DMS53 (cell line): ENCODE measurements at regions not wholly inside any gene's neighbourhood (a gene's known extent, or its start where the extent isn't known, plus 50 kb on each side); places are given as distances from the start of the nearest gene placed in this dataset.
A peak's percentile ranks its signal among the peaks of the same experiment; 100 is the strongest.

Source experiments
- DNase-seq: peaks from one replicate; lab custom pipeline; 2025; lab: John Stamatoyannopoulos, UW

- no peak for DNase-seq
Measured at GRCh38 chr6:168228676-168229367, 90.8 kb downstream of the DACT2 start.

GRCh38 chr6:168227840-168228239, 91.7 kb downstream of the DACT2 start:
- no peak for DNase-seq

- no peak for DNase-seq
Measured at GRCh38 chr6:168226902-168227318, 92.7 kb downstream of the DACT2 start.

- no peak for DNase-seq
Measured at GRCh38 chr6:168226061-168226752, 93.4 kb downstream of the DACT2 start.

- DNase-seq, result no peak
Measured at GRCh38 chr6:168225471-168225911, 94.1 kb downstream of the DACT2 start.

- DNase-seq, result no peak
Measured at GRCh38 chr6:168223755-168224154, 95.8 kb downstream of the DACT2 start.

- no peak for DNase-seq
Measured at GRCh38 chr6:168223150-168223549, 96.4 kb downstream of the DACT2 start.

GRCh38 chr6:168222115-168223043, 97.2 kb downstream of the DACT2 start:
- no peak for DNase-seq

GRCh38 chr6:168221497-168222079, 98.0 kb downstream of the DACT2 start:
- DNase-seq, result no peak

GRCh38 chr6:168221000-168221399, 98.6 kb downstream of the DACT2 start:
- no peak for DNase-seq

GRCh38 chr6:168219804-168220203, 99.8 kb downstream of the DACT2 start:
- DNase-seq, result no peak

- peak; percentile 44 for DNase-seq
Measured at GRCh38 chr6:168218785-168219566, 100.6 kb downstream of the DACT2 start.

- DNase-seq, result peak; percentile 63
Measured at GRCh38 chr6:168217880-168218537, 101.6 kb downstream of the DACT2 start.

GRCh38 chr6:168217216-168217879, 102.2 kb downstream of the DACT2 start:
- DNase-seq, result no peak

- DNase-seq, result no peak
Measured at GRCh38 chr6:168216751-168217191, 102.8 kb downstream of the DACT2 start.

- DNase-seq, result no peak
Measured at GRCh38 chr6:168216117-168216516, 103.5 kb downstream of the DACT2 start.

GRCh38 chr6:168215121-168215808, 104.3 kb downstream of the DACT2 start:
- no peak for DNase-seq

GRCh38 chr6:168214586-168215104, 104.9 kb downstream of the DACT2 start:
- no peak for DNase-seq

- no peak for DNase-seq
Measured at GRCh38 chr6:168213121-168213524, 106.5 kb downstream of the DACT2 start.
